H1 (cell line): ENCODE measurements at regions not wholly inside any gene's neighbourhood (a gene's known extent, or its start where the extent isn't known, plus 50 kb on each side); places are given as distances from the start of the nearest gene placed in this dataset.

Source experiments
- CTCF ChIA-PET: fragments of 300-600 bp; sonication (Branson Sonifier 250); formaldehyde crosslinking; loops from one replicate; lab custom pipeline; 2021; ENCODE audit not compliant: partially characterized antibody; lab: Charles Lee
- POLR2A ChIA-PET: fragments of 300-600 bp; sonication (Branson Sonifier 250); formaldehyde crosslinking; loops from one replicate; lab custom pipeline; 2021; ENCODE audit warnings: inconsistent platforms; ENCODE audit not compliant: partially characterized antibody; lab: Charles Lee
- DNase-seq, 2 experiments: peaks; one replicate each; pipeline versions ENCODE4 v3.0.0 to v3.0.0-alpha.2; 2010 to 2022; ENCODE audit warnings: low spot score in 2 of 2, low read depth in 1 of 2, mixed read lengths in 1 of 2
- FAIRE-seq: peaks from 2 replicates; lab custom pipeline; 2011; peaks lifted over from hg19 to GRCh38; lab: Jason Lieb, UNC
- H2AFZ ChIP-seq: 2 replicates; pipeline ENCODE4 v1.8.1; 2012; ENCODE audit warnings: low read length, inconsistent platforms
- H2AK5ac ChIP-seq: 2 replicates; pipeline ENCODE4 v1.6.1; 2013; ENCODE audit warnings: low read depth, low read length
- H2BK120ac ChIP-seq: replicated peaks from 2 replicates; pipeline ENCODE3; 2013; ENCODE audit warnings: low read depth, low read length, inconsistent platforms
- H2BK12ac ChIP-seq: 2 replicates; pipeline ENCODE4 v1.6.1; 2013; ENCODE audit warnings: low read depth, low read length
- H2BK15ac ChIP-seq: 2 replicates; pipeline ENCODE4 v1.6.1; 2013; ENCODE audit warnings: low read length
- H2BK20ac ChIP-seq: 2 replicates; pipeline ENCODE4 v1.6.1; 2013; ENCODE audit warnings: low read length
- H2BK5ac ChIP-seq: 2 replicates; pipeline ENCODE4 v1.6.1; 2013; ENCODE audit warnings: low read depth, low read length
- H3K14ac ChIP-seq: 2 replicates; pipeline ENCODE4 v1.6.1; 2013; ENCODE audit warnings: inconsistent platforms; ENCODE audit not compliant: insufficient read length
- H3K18ac ChIP-seq: 2 replicates; pipeline ENCODE4 v1.6.1; 2013; ENCODE audit warnings: low read length; ENCODE audit errors: extremely low read depth
- H3K23ac ChIP-seq: 2 replicates; pipeline ENCODE4 v1.6.1; 2013; ENCODE audit warnings: inconsistent platforms; ENCODE audit not compliant: insufficient read length
- H3K23me2 ChIP-seq: 2 replicates; pipeline ENCODE4 v1.6.1; 2013; ENCODE audit warnings: low read depth, low read length
- H3K27ac ChIP-seq: 2 replicates; pipeline ENCODE4 v1.6.1; 2011; ENCODE audit warnings: low read depth, low read length, inconsistent platforms
- H3K27me3 ChIP-seq, 4 experiments: replicated peaks in 1 of 4; 1 replicate in 1 of 4; 2 replicates in 3 of 4; pipeline versions ENCODE4 v1.6.1 to v1.8.1; 2011 to 2013; ENCODE audit warnings: low read length in 3 of 4, mild to moderate bottlenecking in 3 of 4, inconsistent platforms in 2 of 4, mixed read lengths in 2 of 4, moderate library complexity in 1 of 4; ENCODE audit not compliant: control insufficient read depth in 3 of 4, insufficient read depth in 3 of 4; ENCODE audit errors: extremely low read depth in 1 of 4
- H3K36me3 ChIP-seq, 4 experiments: 2 replicates each; pipeline versions ENCODE4 v1.6.1 to v1.8.1; 2011 to 2013; ENCODE audit warnings: mild to moderate bottlenecking in 4 of 4, low read length in 3 of 4, moderate library complexity in 2 of 4, control low read depth in 1 of 4, inconsistent platforms in 1 of 4; ENCODE audit not compliant: insufficient read depth in 4 of 4, control insufficient read depth in 2 of 4
- H3K4ac ChIP-seq: replicated peaks from 2 replicates; pipeline ENCODE3; 2013; ENCODE audit warnings: low read length, low read depth, mixed read lengths, inconsistent platforms; ENCODE audit not compliant: insufficient read length
- H3K4me1 ChIP-seq, 4 experiments: replicated peaks in 1 of 4; 1 replicate in 1 of 4; 2 replicates in 3 of 4; pipeline versions ENCODE4 v1.6.1 to v1.8.1; 2011 to 2013; ENCODE audit warnings: low read length in 3 of 4, inconsistent platforms in 2 of 4, mixed read lengths in 1 of 4; ENCODE audit not compliant: insufficient read depth in 4 of 4, control insufficient read depth in 3 of 4
- H3K4me2 ChIP-seq, 2 experiments: 2 replicates each; pipeline versions ENCODE4 v1.6.1 to v1.8.1; 2011 to 2013; ENCODE audit warnings: low read depth in 2 of 2, low read length in 2 of 2, control low read depth in 1 of 2, inconsistent platforms in 1 of 2, mild to moderate bottlenecking in 1 of 2; ENCODE audit not compliant: insufficient read depth in 1 of 2
- H3K4me3 ChIP-seq, 4 experiments: fragments of 200-600, 300-600 bp in 1 of 4; sonication (generic), shearing (Covaris generic), sonication (Bioruptor Twin) in 1 of 4; 2 replicates each; pipeline versions ENCODE4 v1.5.1 to v1.8.1; 2011 to 2016; ENCODE audit warnings: low read length in 4 of 4, low read depth in 3 of 4, control low read depth in 2 of 4, inconsistent platforms in 2 of 4, mild to moderate bottlenecking in 2 of 4, mixed read lengths in 1 of 4, moderate library complexity in 1 of 4; ENCODE audit not compliant: insufficient read depth in 2 of 4; ENCODE audit errors: extremely low read depth in 1 of 4
- H3K56ac ChIP-seq: replicated peaks from 2 replicates; pipeline ENCODE3; 2013; ENCODE audit warnings: low read depth, mild to moderate bottlenecking, mixed read lengths, low read length, inconsistent platforms; ENCODE audit not compliant: insufficient read length
- H3K79me1 ChIP-seq: 2 replicates; pipeline ENCODE4 v1.6.1; 2013; ENCODE audit warnings: low read depth, low read length, control low read depth
- H3K79me2 ChIP-seq, 2 experiments: 2 replicates each; pipeline versions ENCODE4 v1.6.1 to v1.8.1; 2012 to 2013; ENCODE audit warnings: low read length in 2 of 2, mild to moderate bottlenecking in 2 of 2, inconsistent platforms in 1 of 2; ENCODE audit not compliant: insufficient read depth in 2 of 2, control insufficient read depth in 1 of 2
- H3K9ac ChIP-seq, 4 experiments: replicated peaks in 1 of 4; 1 replicate in 1 of 4; 2 replicates in 3 of 4; pipeline versions ENCODE4 v1.6.1 to v1.8.1; 2011 to 2013; ENCODE audit warnings: low read depth in 3 of 4, low read length in 3 of 4, control low read depth in 2 of 4, mild to moderate bottlenecking in 2 of 4, moderate library complexity in 2 of 4, inconsistent platforms in 1 of 4; ENCODE audit errors: extremely low read depth in 1 of 4
- H3K9me3 ChIP-seq, 2 experiments: 2 replicates each; pipeline versions ENCODE4 v1.6.1 to v1.8.1; 2012 to 2013; ENCODE audit warnings: mild to moderate bottlenecking in 2 of 2, moderate library complexity in 2 of 2, control low read depth in 1 of 2, inconsistent platforms in 1 of 2, low read depth in 1 of 2, low read length in 1 of 2, mixed read lengths in 1 of 2; ENCODE audit not compliant: insufficient read depth in 2 of 2
- H4K20me1 ChIP-seq, 2 experiments: replicated peaks in 1 of 2; 2 replicates each; pipeline versions ENCODE3 to v1.8.1; 2011 to 2013; ENCODE audit warnings: inconsistent platforms in 2 of 2, low read length in 2 of 2, mild to moderate bottlenecking in 1 of 2; ENCODE audit not compliant: insufficient read depth in 2 of 2, control insufficient read depth in 1 of 2
- H4K5ac ChIP-seq: 2 replicates; pipeline ENCODE4 v1.6.1; 2013; ENCODE audit warnings: low read length, low read depth, mixed read lengths, inconsistent platforms; ENCODE audit not compliant: insufficient read length
- H4K8ac ChIP-seq: 2 replicates; pipeline ENCODE4 v1.8.0; 2013; ENCODE audit warnings: mild to moderate bottlenecking, moderate library complexity, low read length, inconsistent platforms; ENCODE audit not compliant: insufficient read depth; ENCODE audit errors: extremely low read depth
- H4K91ac ChIP-seq: replicated peaks from 2 replicates; pipeline ENCODE3; 2013; ENCODE audit warnings: low read length, mixed read lengths, inconsistent platforms; ENCODE audit not compliant: insufficient read length
- KDM1A ChIP-seq: fragments of 200-600, 300-600 bp; sonication (generic); IDR thresholded peaks from 2 replicates; pipeline ENCODE4 v1.7.1; 2016; ENCODE audit warnings: mild to moderate bottlenecking, low read length, borderline replicate concordance
- MAFK ChIP-seq: IDR thresholded peaks from 2 replicates; pipeline ENCODE4 v1.6.1; 2012; ENCODE audit warnings: low read depth, mild to moderate bottlenecking, improper control_type of control experiment, low read length
- SP4 ChIP-seq: IDR thresholded peaks from 2 replicates; pipeline ENCODE4 v1.6.1; 2012; ENCODE audit warnings: low read length, inconsistent platforms
- SUZ12 ChIP-seq: fragments of 200-600 bp; sonication (generic); IDR thresholded peaks from 2 replicates; pipeline ENCODE4 v1.6.1; 2012; ENCODE audit warnings: mild to moderate bottlenecking, inconsistent platforms, low read length, moderate library complexity, mixed read lengths
- YY1 ChIP-seq: IDR thresholded peaks from 2 replicates; pipeline ENCODE4 v1.6.1; 2011; ENCODE audit warnings: low read depth, mild to moderate bottlenecking, low read length
- WGBS, 2 experiments: shearing (Covaris generic) in 1 of 2; methylation state at CpG; one replicate each; pipeline versions ENCODE4 v1.1.6 to v1.1.7; 2013 to 2015; ENCODE audit warnings: low lambda C conversion rate in 2 of 2, mixed read lengths in 2 of 2, inconsistent platforms in 1 of 2, low coverage in 1 of 2, missing lambda C conversion rate in 1 of 2; ENCODE audit not compliant: insufficient replicate concordance in 2 of 2, insufficient coverage in 1 of 2, insufficient read length in 1 of 2; ENCODE audit errors: extremely low coverage in 1 of 2, missing lambda C conversion rate in 1 of 2; 5-methylcytosine and 5-hydroxymethylcytosine counted together

- no peak for FAIRE-seq
- H4K8ac ChIP-seq, result no peak overlapping the region
- POLR2A ChIA-PET, result no interaction called here
- TF ChIP-seq YY1 (no peak), MAFK (no peak), SP4 (no peak), SUZ12 (no peak), KDM1A (no peak)
Observed at GRCh38 chr14:87169362-87169761, 823.6 kb downstream of the GALC start.

More at GRCh38 chr14:87169362-87169761, 823.6 kb downstream of the GALC start:
- Histone ChIP-seq H3K23ac (no peak overlapping the region), H2BK20ac (no peak overlapping the region), H3K27me3 (no peaks in the 10 kb centered on the region), H3K79me1 (no peaks in the 10 kb centered on the region), H3K27ac (no peak overlapping the region), H3K79me2 (no peaks in the 10 kb centered on the region), H2BK120ac (no peak overlapping the region), H3K4me2 (no peak overlapping the region), H3K56ac (no peak overlapping the region), H2AFZ (no peak overlapping the region), H3K36me3 (no peaks in the 10 kb centered on the region), H3K9ac (no peak overlapping the region), H3K18ac (no peak overlapping the region; the same call in 1 of the 2 replicates), H3K4me1 (peaks cover 0 to 7% (median 0%) of the 10 kb centered on the region in 4 experiments; a peak in 3 of 7 replicates), H3K14ac (no peak overlapping the region), H4K20me1 (no peaks in the 10 kb centered on the region), H2AK5ac (no peak overlapping the region), H4K91ac (peak overlapping the region; percentile 59), H2BK12ac (no peak overlapping the region), H4K5ac (no peak overlapping the region), H3K23me2 (no peaks in the 10 kb centered on the region), H3K9me3 (no peaks in the 10 kb centered on the region), H2BK15ac (no peak overlapping the region), H3K4ac (no peak overlapping the region), H2BK5ac (no peak overlapping the region), H3K4me3 (no peak overlapping the region)
- DNase-seq, result no peak
- CTCF ChIA-PET, result interaction anchor here (1.6 kb wide), 1 partner anchor 11 kb away, joined by 5 read pairs; no protein-coding TSS in a partner anchor
- WGBS, 2 experiments, result 74% methylated on average over 2 of the region's 2 CpGs; no CpG with 5 or more reads in 1 of the 2 experiments
